ENCODE measurements at regions not wholly inside any gene's neighbourhood (a gene's known extent, or its start where the extent isn't known, plus 50 kb on each side); places are given as distances from the start of the nearest gene placed in this dataset.

GRCh38 chr2:60309941-60310660, 243.4 kb downstream of the BCL11A start:
- TF ChIP-seq, protein P1, sequence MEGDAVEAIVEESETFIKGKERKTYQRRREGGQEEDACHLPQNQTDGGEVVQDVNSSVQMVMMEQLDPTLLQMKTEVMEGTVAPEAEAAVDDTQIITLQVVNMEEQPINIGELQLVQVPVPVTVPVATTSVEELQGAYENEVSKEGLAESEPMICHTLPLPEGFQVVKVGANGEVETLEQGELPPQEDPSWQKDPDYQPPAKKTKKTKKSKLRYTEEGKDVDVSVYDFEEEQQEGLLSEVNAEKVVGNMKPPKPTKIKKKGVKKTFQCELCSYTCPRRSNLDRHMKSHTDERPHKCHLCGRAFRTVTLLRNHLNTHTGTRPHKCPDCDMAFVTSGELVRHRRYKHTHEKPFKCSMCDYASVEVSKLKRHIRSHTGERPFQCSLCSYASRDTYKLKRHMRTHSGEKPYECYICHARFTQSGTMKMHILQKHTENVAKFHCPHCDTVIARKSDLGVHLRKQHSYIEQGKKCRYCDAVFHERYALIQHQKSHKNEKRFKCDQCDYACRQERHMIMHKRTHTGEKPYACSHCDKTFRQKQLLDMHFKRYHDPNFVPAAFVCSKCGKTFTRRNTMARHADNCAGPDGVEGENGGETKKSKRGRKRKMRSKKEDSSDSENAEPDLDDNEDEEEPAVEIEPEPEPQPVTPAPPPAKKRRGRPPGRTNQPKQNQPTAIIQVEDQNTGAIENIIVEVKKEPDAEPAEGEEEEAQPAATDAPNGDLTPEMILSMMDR (IDR thresholded peaks at IDR 0.05) = no peak
- no peak for TF ChIP-seq EZH2 (IDR thresholded peaks at IDR 0.05; ENCODE audit: borderline replicate concordance, insufficient read depth, low read depth, low read length, poor library complexity, severe bottlenecking)
